ENCODE measurements at regions not wholly inside any gene's neighbourhood (a gene's known extent, or its start where the extent isn't known, plus 50 kb on each side); places are given as distances from the start of the nearest gene placed in this dataset.

DNA sequence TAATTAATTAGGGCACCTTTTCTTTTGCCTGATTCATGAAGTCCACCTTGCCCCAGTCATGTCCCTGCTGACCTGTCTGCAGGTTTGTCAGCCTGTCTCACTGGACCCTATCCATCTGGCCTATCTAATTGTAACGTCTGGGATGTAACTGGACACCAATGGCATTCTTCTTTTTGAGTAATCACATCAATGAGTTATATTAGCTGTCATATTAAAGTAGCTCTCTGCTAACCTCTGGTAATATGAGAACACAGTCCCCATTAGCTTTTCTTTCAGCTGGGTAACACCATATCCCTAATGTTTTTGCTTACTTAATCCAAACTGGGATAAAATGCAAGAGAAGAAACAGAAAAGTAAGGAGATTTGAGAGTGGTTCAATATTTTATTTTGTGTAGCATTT lies 166.2 kb upstream of the VEPH1 start:
- TF ChIP-seq TAF1 (IDR thresholded peaks at IDR 0.05; ENCODE audit: low read depth) (no peak), TEAD4 (IDR thresholded peaks at IDR 0.05) (no peak)
- TF ChIP-seq, protein P1, sequence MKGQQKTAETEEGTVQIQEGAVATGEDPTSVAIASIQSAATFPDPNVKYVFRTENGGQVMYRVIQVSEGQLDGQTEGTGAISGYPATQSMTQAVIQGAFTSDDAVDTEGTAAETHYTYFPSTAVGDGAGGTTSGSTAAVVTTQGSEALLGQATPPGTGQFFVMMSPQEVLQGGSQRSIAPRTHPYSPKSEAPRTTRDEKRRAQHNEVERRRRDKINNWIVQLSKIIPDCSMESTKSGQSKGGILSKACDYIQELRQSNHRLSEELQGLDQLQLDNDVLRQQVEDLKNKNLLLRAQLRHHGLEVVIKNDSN (IDR thresholded peaks at IDR 0.05), result no peak

DNA sequence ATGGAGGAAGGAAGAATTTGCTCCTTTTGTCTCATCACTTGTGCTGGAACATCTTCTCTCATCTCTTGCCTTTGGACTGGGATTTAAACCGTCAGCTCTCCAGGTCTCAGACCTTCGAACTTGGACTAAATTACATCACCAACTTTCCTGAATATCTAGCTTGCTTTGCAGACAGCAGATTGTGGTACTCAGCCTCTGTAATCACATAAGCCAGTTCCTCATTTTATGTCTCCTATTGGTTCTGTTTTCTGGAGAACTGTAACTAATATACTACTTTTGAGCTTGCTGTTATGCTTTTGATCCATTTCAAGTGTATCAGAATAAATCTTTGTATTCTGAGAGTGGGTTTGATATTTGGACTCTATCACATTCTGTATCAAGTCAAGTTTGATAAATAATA lies 164.3 kb upstream of the VEPH1 start:
- TF ChIP-seq CREB1 (IDR thresholded peaks at IDR 0.05; ENCODE audit: low read depth), result no peak
- no peak for TF ChIP-seq FOXM1 (IDR thresholded peaks at IDR 0.05; ENCODE audit: borderline replicate concordance, low read depth)
- TF ChIP-seq ZBTB7A (IDR thresholded peaks at IDR 0.05; ENCODE audit: low read depth), result no peak
- no peak for TF ChIP-seq YY1 (IDR thresholded peaks at IDR 0.05; ENCODE audit: low read depth)
- TF ChIP-seq CEBPB (IDR thresholded peaks at IDR 0.05), result no peak
- no peak for TF ChIP-seq NFIC (IDR thresholded peaks at IDR 0.05)
- no peak for TF ChIP-seq TAF1 (IDR thresholded peaks at IDR 0.05; ENCODE audit: low read depth)
- no peak for TF ChIP-seq EGR1 (IDR thresholded peaks at IDR 0.05)
- TF ChIP-seq, protein P2, sequence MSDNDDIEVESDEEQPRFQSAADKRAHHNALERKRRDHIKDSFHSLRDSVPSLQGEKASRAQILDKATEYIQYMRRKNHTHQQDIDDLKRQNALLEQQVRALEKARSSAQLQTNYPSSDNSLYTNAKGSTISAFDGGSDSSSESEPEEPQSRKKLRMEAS (IDR thresholded peaks at IDR 0.05), result no peak
- TF ChIP-seq, protein P1 (IDR thresholded peaks at IDR 0.05), result no peak
- no peak for TF ChIP-seq RAD21 (IDR thresholded peaks at IDR 0.05; ENCODE audit: low read depth)
- no peak for TF ChIP-seq EP300 (IDR thresholded peaks at IDR 0.05; ENCODE audit: borderline replicate concordance)
- TF ChIP-seq TEAD4 (IDR thresholded peaks at IDR 0.05), result no peak
- TF ChIP-seq, protein P3, sequence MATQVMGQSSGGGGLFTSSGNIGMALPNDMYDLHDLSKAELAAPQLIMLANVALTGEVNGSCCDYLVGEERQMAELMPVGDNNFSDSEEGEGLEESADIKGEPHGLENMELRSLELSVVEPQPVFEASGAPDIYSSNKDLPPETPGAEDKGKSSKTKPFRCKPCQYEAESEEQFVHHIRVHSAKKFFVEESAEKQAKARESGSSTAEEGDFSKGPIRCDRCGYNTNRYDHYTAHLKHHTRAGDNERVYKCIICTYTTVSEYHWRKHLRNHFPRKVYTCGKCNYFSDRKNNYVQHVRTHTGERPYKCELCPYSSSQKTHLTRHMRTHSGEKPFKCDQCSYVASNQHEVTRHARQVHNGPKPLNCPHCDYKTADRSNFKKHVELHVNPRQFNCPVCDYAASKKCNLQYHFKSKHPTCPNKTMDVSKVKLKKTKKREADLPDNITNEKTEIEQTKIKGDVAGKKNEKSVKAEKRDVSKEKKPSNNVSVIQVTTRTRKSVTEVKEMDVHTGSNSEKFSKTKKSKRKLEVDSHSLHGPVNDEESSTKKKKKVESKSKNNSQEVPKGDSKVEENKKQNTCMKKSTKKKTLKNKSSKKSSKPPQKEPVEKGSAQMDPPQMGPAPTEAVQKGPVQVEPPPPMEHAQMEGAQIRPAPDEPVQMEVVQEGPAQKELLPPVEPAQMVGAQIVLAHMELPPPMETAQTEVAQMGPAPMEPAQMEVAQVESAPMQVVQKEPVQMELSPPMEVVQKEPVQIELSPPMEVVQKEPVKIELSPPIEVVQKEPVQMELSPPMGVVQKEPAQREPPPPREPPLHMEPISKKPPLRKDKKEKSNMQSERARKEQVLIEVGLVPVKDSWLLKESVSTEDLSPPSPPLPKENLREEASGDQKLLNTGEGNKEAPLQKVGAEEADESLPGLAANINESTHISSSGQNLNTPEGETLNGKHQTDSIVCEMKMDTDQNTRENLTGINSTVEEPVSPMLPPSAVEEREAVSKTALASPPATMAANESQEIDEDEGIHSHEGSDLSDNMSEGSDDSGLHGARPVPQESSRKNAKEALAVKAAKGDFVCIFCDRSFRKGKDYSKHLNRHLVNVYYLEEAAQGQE (IDR thresholded peaks at IDR 0.05; ENCODE audit: low read depth), result no peak
- no peak for TF ChIP-seq TCF12 (IDR thresholded peaks at IDR 0.05; ENCODE audit: low read depth)

DNA sequence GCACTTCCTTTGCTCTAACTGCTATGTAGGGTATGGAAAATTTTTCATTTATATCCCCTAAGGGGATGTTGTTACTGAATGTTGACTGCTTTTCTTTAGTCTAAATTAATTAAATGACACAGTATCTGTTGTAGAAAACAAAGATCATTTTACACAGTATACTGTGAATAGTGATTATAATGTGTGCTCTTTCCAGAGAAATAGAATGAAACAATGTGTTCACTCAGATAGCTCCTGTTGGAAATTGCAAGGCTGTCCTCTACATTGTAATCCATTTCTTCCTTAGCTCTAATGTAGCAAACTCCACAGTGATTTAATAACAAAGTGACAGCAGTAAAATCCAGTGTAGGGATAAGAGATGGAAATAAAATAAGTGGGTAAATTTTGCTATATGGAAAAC lies 159.0 kb upstream of the VEPH1 start:
- TF ChIP-seq CREB1 (IDR thresholded peaks at IDR 0.05; ENCODE audit: low read depth) (no peak), YY1 (IDR thresholded peaks at IDR 0.05; ENCODE audit: low read depth) (no peak), RAD21 (IDR thresholded peaks at IDR 0.05; ENCODE audit: low read depth) (no peak), NFIC (IDR thresholded peaks at IDR 0.05) (no peak), TEAD4 (IDR thresholded peaks at IDR 0.05) (no peak), TCF12 (IDR thresholded peaks at IDR 0.05; ENCODE audit: low read depth) (no peak), EP300 (IDR thresholded peaks at IDR 0.05; ENCODE audit: borderline replicate concordance) (no peak), CEBPB (IDR thresholded peaks at IDR 0.05) (no peak), ZBTB7A (IDR thresholded peaks at IDR 0.05; ENCODE audit: low read depth) (no peak), TAF1 (IDR thresholded peaks at IDR 0.05; ENCODE audit: low read depth) (no peak), EGR1 (IDR thresholded peaks at IDR 0.05) (no peak)
- TF ChIP-seq, protein P3 (IDR thresholded peaks at IDR 0.05; ENCODE audit: low read depth), result no peak
- TF ChIP-seq, protein P2 (IDR thresholded peaks at IDR 0.05), result no peak
- TF ChIP-seq, protein P1 (IDR thresholded peaks at IDR 0.05), result no peak

DNA sequence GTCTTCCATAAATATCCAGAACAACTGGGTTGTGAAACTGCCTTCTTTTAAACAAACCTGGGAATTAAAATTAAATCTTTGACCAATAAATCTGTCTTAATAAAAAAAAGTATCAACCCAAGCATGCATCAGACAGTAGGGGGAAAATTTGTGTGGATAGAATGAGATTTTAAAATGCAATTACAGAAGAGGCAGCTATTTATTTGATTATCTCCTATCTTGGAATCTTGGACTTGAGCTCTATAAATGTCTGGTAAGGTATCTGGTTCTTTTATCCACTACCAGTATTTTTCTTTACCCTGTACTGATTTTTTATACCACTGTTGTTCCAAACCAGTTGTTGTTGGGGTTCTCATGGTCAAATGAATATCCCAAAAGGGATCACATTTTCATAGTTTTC lies 157.6 kb upstream of the VEPH1 start:
- TF ChIP-seq YY1 (IDR thresholded peaks at IDR 0.05; ENCODE audit: low read depth) (no peak), NFIC (IDR thresholded peaks at IDR 0.05) (no peak)

DNA sequence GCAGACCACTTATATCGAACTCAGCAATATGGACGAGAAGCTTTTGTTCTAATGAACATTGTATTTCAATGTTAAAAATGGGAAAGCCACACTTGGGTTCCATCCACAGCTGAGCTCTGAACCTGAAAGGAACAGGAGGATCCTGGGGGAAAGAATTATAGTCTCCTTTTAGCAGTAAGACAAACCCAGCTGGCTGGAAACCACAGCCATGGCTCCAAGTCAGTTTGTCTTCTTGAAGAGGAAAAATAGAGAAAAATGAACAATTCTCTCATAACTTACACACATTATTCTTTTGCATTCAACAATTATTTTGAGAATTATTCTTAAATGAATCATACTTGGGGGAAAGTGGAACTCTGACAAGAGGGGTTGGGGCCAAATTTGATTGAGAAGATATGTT lies 149.2 kb upstream of the VEPH1 start:
- TF ChIP-seq RAD21 (IDR thresholded peaks at IDR 0.05; ENCODE audit: low read depth) (no peak), TAF1 (IDR thresholded peaks at IDR 0.05; ENCODE audit: low read depth) (no peak), FOXM1 (IDR thresholded peaks at IDR 0.05; ENCODE audit: borderline replicate concordance, low read depth) (no peak), TCF12 (IDR thresholded peaks at IDR 0.05; ENCODE audit: low read depth) (no peak), ZBTB7A (IDR thresholded peaks at IDR 0.05; ENCODE audit: low read depth) (no peak), EP300 (IDR thresholded peaks at IDR 0.05; ENCODE audit: borderline replicate concordance) (no peak), YY1 (IDR thresholded peaks at IDR 0.05; ENCODE audit: low read depth) (no peak), CREB1 (IDR thresholded peaks at IDR 0.05; ENCODE audit: low read depth) (no peak), CEBPB (IDR thresholded peaks at IDR 0.05) (no peak), NFIC (IDR thresholded peaks at IDR 0.05) (no peak), TEAD4 (IDR thresholded peaks at IDR 0.05) (no peak), EGR1 (IDR thresholded peaks at IDR 0.05) (no peak)
- TF ChIP-seq, protein P1 (IDR thresholded peaks at IDR 0.05), result no peak
- TF ChIP-seq, protein P2 (IDR thresholded peaks at IDR 0.05), result no peak
- TF ChIP-seq, protein P3 (IDR thresholded peaks at IDR 0.05; ENCODE audit: low read depth), result no peak
